IMR-90 (cell line): ENCODE measurements at regions not wholly inside any gene's neighbourhood (a gene's known extent, or its start where the extent isn't known, plus 50 kb on each side); places are given as distances from the start of the nearest gene placed in this dataset.

Source experiments
- ATAC-seq: fragments of 200-7000 bp; cut with Tn5 transposase; 2 replicates; pipeline ENCODE4 v1.9.1; 2020; ENCODE audit warnings: low read depth, mild to moderate bottlenecking, moderate library complexity
- BruUV-seq: library from RNA; stranded (reverse); fragments of 400-500 nt; replicated peaks from 2 replicates; lab custom pipeline; 2021; lab: Mats Ljungman, UMichigan
- CTCF ChIA-PET: fragments of 300-600 bp; formaldehyde crosslinking; extraction: SDS; loops from one replicate; lab custom pipeline; 2021; ENCODE audit warnings: antibody characterized with exemption; lab: Yijun Ruan, JAX
- POLR2A ChIA-PET: fragments of 300-600 bp; sonication (Branson Sonifier 250); formaldehyde crosslinking; loops from one replicate; lab custom pipeline; 2022; ENCODE audit warnings: antibody characterized with exemption; ENCODE audit not compliant: unreplicated experiment; lab: Charles Lee
- DNase-seq: peaks from one replicate; pipeline ENCODE4 v3.0.0; 2013
- H2AFZ ChIP-seq: replicated peaks from 2 replicates; pipeline ENCODE3; 2013; ENCODE audit warnings: low read length, mild to moderate bottlenecking; ENCODE audit not compliant: poor library complexity
- H2AK5ac ChIP-seq: 2 replicates; pipeline ENCODE4 v1.6.1; 2013; ENCODE audit warnings: low read depth, low read length, inconsistent platforms
- H2AK9ac ChIP-seq: replicated peaks from 2 replicates; pipeline ENCODE3; 2013; ENCODE audit warnings: mild to moderate bottlenecking, low read depth, low read length, moderate library complexity; ENCODE audit not compliant: poor library complexity
- H2BK120ac ChIP-seq: 2 replicates; pipeline ENCODE4 v1.6.1; 2013; ENCODE audit warnings: low read depth, low read length, inconsistent platforms
- H2BK15ac ChIP-seq: 3 replicates; pipeline ENCODE4 v1.6.1; 2013; ENCODE audit warnings: low read depth, low read length, inconsistent platforms
- H2BK20ac ChIP-seq: 2 replicates; pipeline ENCODE4 v1.6.1; 2013; ENCODE audit warnings: low read depth, mild to moderate bottlenecking, inconsistent platforms, low read length, moderate library complexity
- H2BK5ac ChIP-seq: 2 replicates; pipeline ENCODE4 v1.6.1; 2013; ENCODE audit warnings: mild to moderate bottlenecking, low read depth, low read length, inconsistent platforms; ENCODE audit not compliant: poor library complexity, severe bottlenecking
- H3K14ac ChIP-seq: replicated peaks from 2 replicates; pipeline ENCODE4 v1.6.1; 2013; ENCODE audit warnings: low read depth, low read length, inconsistent platforms
- H3K18ac ChIP-seq: 2 replicates; pipeline ENCODE4 v1.6.1; 2013; ENCODE audit warnings: low read depth, low read length, control low read depth
- H3K23ac ChIP-seq: 2 replicates; pipeline ENCODE4 v1.6.1; 2013; ENCODE audit warnings: low read depth, low read length, inconsistent platforms
- H3K27ac ChIP-seq: 2 replicates; pipeline ENCODE4 v1.5.1; 2013; ENCODE audit warnings: mild to moderate bottlenecking, control low read depth, low read length; ENCODE audit not compliant: insufficient read depth
- H3K27me3 ChIP-seq: 2 replicates; pipeline ENCODE4 v1.6.1; 2013; ENCODE audit warnings: low read length; ENCODE audit not compliant: control insufficient read depth, insufficient read depth
- H3K36me3 ChIP-seq: 2 replicates; pipeline ENCODE4 v1.6.1; 2013; ENCODE audit warnings: low read length, mixed read lengths; ENCODE audit not compliant: control insufficient read depth, insufficient read depth
- H3K4ac ChIP-seq: 2 replicates; pipeline ENCODE4 v1.6.1; 2013; ENCODE audit warnings: low read depth, low read length, inconsistent platforms
- H3K4me1 ChIP-seq: 2 replicates; pipeline ENCODE4 v1.6.1; 2013; ENCODE audit warnings: low read length, mixed read lengths; ENCODE audit not compliant: control insufficient read depth, insufficient read depth
- H3K4me2 ChIP-seq: 2 replicates; pipeline ENCODE4 v1.6.1; 2013; ENCODE audit warnings: low read depth, mild to moderate bottlenecking, control low read depth, low read length, moderate library complexity
- H3K4me3 ChIP-seq: 2 replicates; pipeline ENCODE4 v1.5.1; 2013; ENCODE audit warnings: low read depth, mild to moderate bottlenecking, control low read depth, low read length, moderate library complexity; ENCODE audit not compliant: insufficient read depth
- H3K56ac ChIP-seq: 2 replicates; pipeline ENCODE4 v1.6.1; 2013; ENCODE audit warnings: low read length, inconsistent platforms; ENCODE audit not compliant: insufficient read depth; ENCODE audit errors: extremely low read depth
- H3K79me1 ChIP-seq, 2 experiments: 2 replicates each; pipeline ENCODE4 v1.6.1; 2013; ENCODE audit warnings: low read length in 2 of 2, inconsistent platforms in 1 of 2, low read depth in 1 of 2
- H3K9ac ChIP-seq: 2 replicates; pipeline ENCODE4 v1.6.1; 2013; ENCODE audit warnings: low read depth, low read length, control low read depth
- H3K9me1 ChIP-seq: 2 replicates; pipeline ENCODE4 v1.6.1; 2013; ENCODE audit warnings: low read length, inconsistent platforms; ENCODE audit not compliant: insufficient read depth
- H3K9me3 ChIP-seq: 2 replicates; pipeline ENCODE4 v1.6.1; 2013; ENCODE audit warnings: low read length; ENCODE audit not compliant: control insufficient read depth, insufficient read depth
- H4K20me1 ChIP-seq: 2 replicates; pipeline ENCODE4 v1.6.1; 2013; ENCODE audit warnings: low read length, inconsistent platforms; ENCODE audit not compliant: insufficient read depth
- H4K5ac ChIP-seq: 2 replicates; pipeline ENCODE4 v1.6.1; 2013; ENCODE audit warnings: mild to moderate bottlenecking, low read depth, low read length, control low read depth
- H4K8ac ChIP-seq, 2 experiments: 2 replicates each; pipeline ENCODE4 v1.6.1; 2013; ENCODE audit warnings: low read depth in 2 of 2, low read length in 2 of 2, control low read depth in 1 of 2, inconsistent platforms in 1 of 2
- H4K91ac ChIP-seq: 2 replicates; pipeline ENCODE4 v1.6.1; 2013; ENCODE audit warnings: low read depth, low read length, inconsistent platforms; ENCODE audit not compliant: insufficient read depth
- BHLHE40 ChIP-seq: fragments of 150-350 bp; IDR thresholded peaks from 2 replicates; pipeline ENCODE4 v1.6.1; 2016; ENCODE audit warnings: mild to moderate bottlenecking, low read depth, low read length
- CEBPB ChIP-seq: IDR thresholded peaks from 2 replicates; pipeline ENCODE4 v1.6.1; 2012; ENCODE audit warnings: low read depth, low read length, improper control_type of control experiment
- CHD1 ChIP-seq: IDR thresholded peaks from 2 replicates; pipeline ENCODE4 v1.6.1; 2012; ENCODE audit warnings: low read depth, low read length, improper control_type of control experiment
- CTCF ChIP-seq: conservative IDR thresholded peaks from 2 replicates; pipeline ENCODE4 v1.5.1; 2012; ENCODE audit warnings: mild to moderate bottlenecking, low read depth, low read length, improper control_type of control experiment
- ELK1 ChIP-seq: fragments of 150-350 bp; IDR thresholded peaks from 2 replicates; pipeline ENCODE4 v1.6.1; 2016; ENCODE audit warnings: low read depth, mild to moderate bottlenecking, low read length, moderate library complexity, borderline replicate concordance
- MAZ ChIP-seq: IDR thresholded peaks from 2 replicates; pipeline ENCODE4 v1.6.1; 2012; ENCODE audit warnings: low read depth, mild to moderate bottlenecking, low read length, improper control_type of control experiment, moderate library complexity, borderline replicate concordance
- MXI1 ChIP-seq: IDR thresholded peaks from 2 replicates; pipeline ENCODE4 v1.6.1; 2012; ENCODE audit warnings: low read depth, mild to moderate bottlenecking, low read length, moderate library complexity, borderline replicate concordance
- POLR2A ChIP-seq: IDR thresholded peaks from 2 replicates; pipeline ENCODE4 v1.6.1; 2012; ENCODE audit warnings: mild to moderate bottlenecking, low read depth, low read length
- RAD21 ChIP-seq: IDR thresholded peaks from 2 replicates; pipeline ENCODE4 v1.6.1; 2012; ENCODE audit warnings: low read length, improper control_type of control experiment
- RCOR1 ChIP-seq: IDR thresholded peaks from 2 replicates; pipeline ENCODE4 v1.6.1; 2012; ENCODE audit warnings: mild to moderate bottlenecking, low read length, improper control_type of control experiment; ENCODE audit not compliant: insufficient replicate concordance
- RFX5 ChIP-seq: IDR thresholded peaks from 2 replicates; pipeline ENCODE4 v1.8.0; 2012; ENCODE audit warnings: low read depth, mild to moderate bottlenecking, low read length, moderate library complexity
- SMC3 ChIP-seq: fragments of 150-350 bp; IDR thresholded peaks from 2 replicates; pipeline ENCODE4 v1.6.1; 2016; ENCODE audit warnings: low read depth, mild to moderate bottlenecking, antibody characterized with exemption, low read length, moderate library complexity
- USF2 ChIP-seq: fragments of 150-350 bp; IDR thresholded peaks from 2 replicates; pipeline ENCODE4 v1.6.1; 2017; ENCODE audit warnings: mild to moderate bottlenecking, antibody characterized with exemption, low read length, low read depth
- WGBS, 2 experiments: methylation state at CpG; one replicate each; pipeline versions ENCODE4 v1.1.5 to v1.1.7; 2013; ENCODE audit warnings: missing lambda C conversion rate in 2 of 2; ENCODE audit not compliant: insufficient read length in 1 of 2; ENCODE audit errors: extremely low coverage in 2 of 2; 5-methylcytosine and 5-hydroxymethylcytosine counted together
- dilution Hi-C: fragments of 300-500 bp; cut with HindIII; formaldehyde crosslinking; loops from one replicate; pipeline ENCODE4 v1.14.3; 2018; ENCODE audit warnings: low sequenced_read_pairs; ENCODE audit not compliant: unreplicated experiment
- in situ Hi-C: fragments of 300-500 bp; cut with MboI; formaldehyde crosslinking; loops from 3 replicates; pipeline ENCODE4 v1.14.3; 2019; ENCODE audit warnings: low sequenced_read_pairs, inconsistent platforms, mixed read lengths
- intact Hi-C: fragments of 100-400 bp; cut with micrococcal nuclease; formaldehyde crosslinking; loops from 2 replicates; pipeline ENCODE4 v1.10.0; 2022

- H2AK9ac ChIP-seq, result no peak overlapping the region
- no peak overlapping the region for H2BK15ac ChIP-seq
- H2BK20ac ChIP-seq, result no peak overlapping the region
- no peak overlapping the region for H3K27ac ChIP-seq
- no peak overlapping the region for H4K91ac ChIP-seq
- H2BK5ac ChIP-seq, result no peak overlapping the region
- no peak overlapping the region for H3K14ac ChIP-seq
- in situ Hi-C loops (no loop called here), intact Hi-C loops (no loop called here), dilution Hi-C loops (no loop called here)
- H3K4ac ChIP-seq, result no peak overlapping the region
- CTCF ChIA-PET, result no interaction called here
- no peaks in the 10 kb centered on the region for H3K9me1 ChIP-seq
- H3K79me1 ChIP-seq, result no peaks in the 10 kb centered on the region
- no peaks in the 10 kb centered on the region for H4K20me1 ChIP-seq
- H3K18ac ChIP-seq, result no peak overlapping the region
- ATAC-seq (no peak), DNase-seq (no peak)
- no peaks in the 10 kb centered on the region for H3K36me3 ChIP-seq
- no peak for TF ChIP-seq USF2
- TF ChIP-seq MXI1, result no peak
- no peak for TF ChIP-seq BHLHE40
- no peak for TF ChIP-seq CTCF
- no peak for TF ChIP-seq ELK1
- no peak for TF ChIP-seq CEBPB
- no peak for TF ChIP-seq SMC3
- TF ChIP-seq MAZ, result no peak
- no peak for TF ChIP-seq POLR2A
- TF ChIP-seq CHD1, result no peak
- TF ChIP-seq RFX5, result no peak
- no peak for TF ChIP-seq RCOR1
- TF ChIP-seq RAD21, result no peak
- BruUV-seq, result no TSS peak
- no peak overlapping the region for H3K4me2 ChIP-seq
- no peak overlapping the region for H4K5ac ChIP-seq
- H3K4me3 ChIP-seq, result no peak overlapping the region
- no peaks in the 10 kb centered on the region for H3K4me1 ChIP-seq
- no peak overlapping the region for H2BK120ac ChIP-seq
- no peak overlapping the region for H4K8ac ChIP-seq
- POLR2A ChIA-PET, result no interaction called here
- WGBS, 2 experiments, result 35% methylated on average over 7 of the region's 20 CpGs; no CpG with 5 or more reads in 1 of the 2 experiments
- no peak overlapping the region for H3K23ac ChIP-seq
- no peaks in the 10 kb centered on the region for H3K27me3 ChIP-seq
- H2AK5ac ChIP-seq, result no peak overlapping the region
- peaks cover 37% of the 10 kb centered on the region for H3K9me3 ChIP-seq
- H3K9ac ChIP-seq, result no peak overlapping the region
- no peak overlapping the region for H2AFZ ChIP-seq
- no peak overlapping the region for H3K56ac ChIP-seq
Measured at GRCh38 chr12:34357791-34358190, 335.5 kb downstream of the ALG10 start.
